ENCODE measurements at regions not wholly inside any gene's neighbourhood (a gene's known extent, or its start where the extent isn't known, plus 50 kb on each side); places are given as distances from the start of the nearest gene placed in this dataset.

DNA sequence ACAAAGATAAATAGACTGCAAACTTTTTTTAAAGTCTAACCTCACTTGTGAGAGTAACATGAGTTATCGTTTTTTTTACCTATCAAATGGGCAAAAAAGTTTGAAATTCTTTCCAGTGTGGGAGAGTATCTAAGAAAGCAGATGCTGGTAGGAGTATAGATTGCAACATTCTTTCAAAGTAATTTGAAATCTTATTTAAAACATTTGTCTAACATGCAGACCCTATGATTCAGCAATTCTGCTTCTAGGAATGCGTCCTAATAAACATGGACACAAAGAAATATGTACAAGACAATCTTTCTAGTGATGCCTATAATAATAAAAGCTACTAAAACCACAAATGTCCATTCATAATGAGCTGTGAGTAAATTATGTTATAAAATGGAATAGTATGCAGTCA lies 110.4 kb upstream of the TMCC3 start:
- Histone ChIP-seq H3K27ac (ENCODE audit: low read depth, low read length) (no peak overlapping the region), H3K79me2 (ENCODE audit: insufficient read depth, low read length) (no peaks in the 10 kb centered on the region), H4K20me1 (ENCODE audit: insufficient read depth) (no peaks in the 10 kb centered on the region), H3K4me1 (ENCODE audit: control insufficient read depth in 1 of 2, insufficient read depth in 2 of 2, low read length in 2 of 2) (peaks cover 0 to 9% of the 10 kb centered on the region in 2 experiments; a peak in 2 of 4 replicates), H3K9ac (ENCODE audit: low read length) (no peak overlapping the region), H3K4me2 (ENCODE audit: low read length) (no peak overlapping the region), H3K9me2 (ENCODE audit: insufficient read depth) (no peaks in the 10 kb centered on the region), H3K9me3 (ENCODE audit: control insufficient read depth in 1 of 2, insufficient read depth in 1 of 2, low read depth in 1 of 2, low read length in 2 of 2) (no peaks in the 10 kb centered on the region), H3K36me3 (ENCODE audit: control insufficient read depth in 1 of 2, insufficient read depth in 2 of 2, low read length in 2 of 2) (no peaks in the 10 kb centered on the region), H3K4me3 (replicated peaks in 1 of 2; ENCODE audit: low read depth in 1 of 2, low read length in 2 of 2) (no peak overlapping the region), H2AFZ (ENCODE audit: low read depth, low read length, poor library complexity, severe bottlenecking) (no peak overlapping the region), H3K27me3 (ENCODE audit: insufficient read depth, low read length) (no peaks in the 10 kb centered on the region)
- ATAC-seq: no peak
- ChIA-PET RAD21 (ENCODE audit: low non-redundant PET in 1 of 2, low total read pairs in 2 of 2, uncharacterized antibody in 2 of 2, unreplicated experiment in 2 of 2) (no interaction called here), POLR2A (no interaction called here), CTCF (no interaction called here)
- TF ChIP-seq ZFX (IDR thresholded peaks at IDR 0.05) (no peak), YY1 (IDR thresholded peaks at IDR 0.05; ENCODE audit: extremely low read depth, insufficient replicate concordance, low read depth, low read length) (no peak), CEBPB (IDR thresholded peaks at IDR 0.05; ENCODE audit: low read depth) (no peak), RAD21 (IDR thresholded peaks at IDR 0.05; ENCODE audit: low read depth) (no peak), SP1 (IDR thresholded peaks at IDR 0.05; ENCODE audit: low read depth) (no peak), ZNF274 (IDR thresholded peaks at IDR 0.05; ENCODE audit: low read depth, low read length) (no peak), ELF1 (IDR thresholded peaks at IDR 0.05; ENCODE audit: borderline replicate concordance, low read depth) (no peak), JUND (IDR thresholded peaks at IDR 0.05) (no peak), POLR2AphosphoS5 (IDR thresholded peaks at IDR 0.05; ENCODE audit: low read depth, low read length) (no peak), SRF (IDR thresholded peaks at IDR 0.05; ENCODE audit: low read depth) (no peak), POLR2A (IDR thresholded peaks at IDR 0.05; ENCODE audit: borderline replicate concordance, extremely low read depth, insufficient read depth, insufficient read length) (no peak), EZH2phosphoT487 (IDR thresholded peaks at IDR 0.05; ENCODE audit: borderline replicate concordance) (no peak), FOSL1 (IDR thresholded peaks at IDR 0.05; ENCODE audit: low read depth) (no peak), CBX3 (IDR thresholded peaks at IDR 0.05; ENCODE audit: low read depth) (no peak), SIN3A (IDR thresholded peaks at IDR 0.05; ENCODE audit: low read depth) (no peak)
- TF ChIP-seq, protein P1, sequence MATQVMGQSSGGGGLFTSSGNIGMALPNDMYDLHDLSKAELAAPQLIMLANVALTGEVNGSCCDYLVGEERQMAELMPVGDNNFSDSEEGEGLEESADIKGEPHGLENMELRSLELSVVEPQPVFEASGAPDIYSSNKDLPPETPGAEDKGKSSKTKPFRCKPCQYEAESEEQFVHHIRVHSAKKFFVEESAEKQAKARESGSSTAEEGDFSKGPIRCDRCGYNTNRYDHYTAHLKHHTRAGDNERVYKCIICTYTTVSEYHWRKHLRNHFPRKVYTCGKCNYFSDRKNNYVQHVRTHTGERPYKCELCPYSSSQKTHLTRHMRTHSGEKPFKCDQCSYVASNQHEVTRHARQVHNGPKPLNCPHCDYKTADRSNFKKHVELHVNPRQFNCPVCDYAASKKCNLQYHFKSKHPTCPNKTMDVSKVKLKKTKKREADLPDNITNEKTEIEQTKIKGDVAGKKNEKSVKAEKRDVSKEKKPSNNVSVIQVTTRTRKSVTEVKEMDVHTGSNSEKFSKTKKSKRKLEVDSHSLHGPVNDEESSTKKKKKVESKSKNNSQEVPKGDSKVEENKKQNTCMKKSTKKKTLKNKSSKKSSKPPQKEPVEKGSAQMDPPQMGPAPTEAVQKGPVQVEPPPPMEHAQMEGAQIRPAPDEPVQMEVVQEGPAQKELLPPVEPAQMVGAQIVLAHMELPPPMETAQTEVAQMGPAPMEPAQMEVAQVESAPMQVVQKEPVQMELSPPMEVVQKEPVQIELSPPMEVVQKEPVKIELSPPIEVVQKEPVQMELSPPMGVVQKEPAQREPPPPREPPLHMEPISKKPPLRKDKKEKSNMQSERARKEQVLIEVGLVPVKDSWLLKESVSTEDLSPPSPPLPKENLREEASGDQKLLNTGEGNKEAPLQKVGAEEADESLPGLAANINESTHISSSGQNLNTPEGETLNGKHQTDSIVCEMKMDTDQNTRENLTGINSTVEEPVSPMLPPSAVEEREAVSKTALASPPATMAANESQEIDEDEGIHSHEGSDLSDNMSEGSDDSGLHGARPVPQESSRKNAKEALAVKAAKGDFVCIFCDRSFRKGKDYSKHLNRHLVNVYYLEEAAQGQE (IDR thresholded peaks at IDR 0.05; ENCODE audit: low read depth): no peak
- TF ChIP-seq, protein P2, sequence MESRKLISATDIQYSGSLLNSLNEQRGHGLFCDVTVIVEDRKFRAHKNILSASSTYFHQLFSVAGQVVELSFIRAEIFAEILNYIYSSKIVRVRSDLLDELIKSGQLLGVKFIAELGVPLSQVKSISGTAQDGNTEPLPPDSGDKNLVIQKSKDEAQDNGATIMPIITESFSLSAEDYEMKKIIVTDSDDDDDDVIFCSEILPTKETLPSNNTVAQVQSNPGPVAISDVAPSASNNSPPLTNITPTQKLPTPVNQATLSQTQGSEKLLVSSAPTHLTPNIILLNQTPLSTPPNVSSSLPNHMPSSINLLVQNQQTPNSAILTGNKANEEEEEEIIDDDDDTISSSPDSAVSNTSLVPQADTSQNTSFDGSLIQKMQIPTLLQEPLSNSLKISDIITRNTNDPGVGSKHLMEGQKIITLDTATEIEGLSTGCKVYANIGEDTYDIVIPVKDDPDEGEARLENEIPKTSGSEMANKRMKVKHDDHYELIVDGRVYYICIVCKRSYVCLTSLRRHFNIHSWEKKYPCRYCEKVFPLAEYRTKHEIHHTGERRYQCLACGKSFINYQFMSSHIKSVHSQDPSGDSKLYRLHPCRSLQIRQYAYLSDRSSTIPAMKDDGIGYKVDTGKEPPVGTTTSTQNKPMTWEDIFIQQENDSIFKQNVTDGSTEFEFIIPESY (IDR thresholded peaks at IDR 0.05; ENCODE audit: extremely low read depth, insufficient replicate concordance, low read length): no peak
- TF ChIP-seq, protein P3, sequence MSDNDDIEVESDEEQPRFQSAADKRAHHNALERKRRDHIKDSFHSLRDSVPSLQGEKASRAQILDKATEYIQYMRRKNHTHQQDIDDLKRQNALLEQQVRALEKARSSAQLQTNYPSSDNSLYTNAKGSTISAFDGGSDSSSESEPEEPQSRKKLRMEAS (IDR thresholded peaks at IDR 0.05): no peak
- intact Hi-C loops (cut with micrococcal nuclease): loop anchor here (10.0 kb wide), 1 partner anchor 156 kb away; no protein-coding TSS in a partner anchor
- DNase-seq (ENCODE audit: low read depth, low spot score): no peak
- BruUV-seq (replicated peaks): no TSS peak

All from HCT116 (cell line).